RWPE2 (cell line): ENCODE measurements at regions not wholly inside any gene's neighbourhood (a gene's known extent, or its start where the extent isn't known, plus 50 kb on each side); places are given as distances from the start of the nearest gene placed in this dataset.

Experiments
- ATAC-seq: fragments of 200-7000 bp; cut with Tn5 transposase; 3 replicates; pipeline ENCODE4 v1.9.1; 2021; ENCODE audit warnings: low read depth
- DNase-seq: peaks from one replicate; pipeline ENCODE4 v3.0.0-alpha.2; 2020; ENCODE audit warnings: low spot score
- H3K27ac ChIP-seq: fragments of 450-650 bp; 2 replicates; pipeline ENCODE4 v1.5.1; 2017; ENCODE audit warnings: mild to moderate bottlenecking; ENCODE audit not compliant: poor library complexity, severe bottlenecking
- H3K27me3 ChIP-seq: fragments of 250-450 bp; sonication (Bioruptor Pico); 2 replicates; pipeline ENCODE4 v1.5.1; 2021; ENCODE audit warnings: mild to moderate bottlenecking, moderate library complexity; ENCODE audit not compliant: insufficient read depth, poor library complexity, severe bottlenecking
- H3K36me3 ChIP-seq: fragments of 250-450 bp; sonication (Bioruptor Pico); 2 replicates; pipeline ENCODE4 v1.5.1; 2020; ENCODE audit warnings: low read depth, mild to moderate bottlenecking, moderate library complexity
- H3K4me1 ChIP-seq: fragments of 250-450 bp; sonication (Bioruptor Pico); 2 replicates; pipeline ENCODE4 v1.5.1; 2021; ENCODE audit warnings: mild to moderate bottlenecking, moderate library complexity; ENCODE audit not compliant: insufficient read depth, poor library complexity, severe bottlenecking
- H3K4me3 ChIP-seq: fragments of 250-450 bp; sonication (Bioruptor Pico); 2 replicates; pipeline ENCODE4 v1.5.1; 2021; ENCODE audit warnings: mild to moderate bottlenecking, moderate library complexity; ENCODE audit not compliant: severe bottlenecking
- H3K9me3 ChIP-seq: fragments of 250-450 bp; sonication (Bioruptor Pico); 2 replicates; pipeline ENCODE4 v1.5.1; 2021; ENCODE audit warnings: mild to moderate bottlenecking, moderate library complexity; ENCODE audit not compliant: severe bottlenecking
- TF ChIP-seq, protein P1 (sequence below): fragments of 450-650 bp; IDR thresholded peaks from one replicate; pipeline ENCODE4 v1.5.1; 2017; ENCODE audit warnings: mild to moderate bottlenecking, moderate library complexity; ENCODE audit not compliant: poor library complexity, severe bottlenecking

GRCh38 chr2:191476901-191477300 lies 201.0 kb upstream of the NABP1 start:
- TF ChIP-seq, protein P1, sequence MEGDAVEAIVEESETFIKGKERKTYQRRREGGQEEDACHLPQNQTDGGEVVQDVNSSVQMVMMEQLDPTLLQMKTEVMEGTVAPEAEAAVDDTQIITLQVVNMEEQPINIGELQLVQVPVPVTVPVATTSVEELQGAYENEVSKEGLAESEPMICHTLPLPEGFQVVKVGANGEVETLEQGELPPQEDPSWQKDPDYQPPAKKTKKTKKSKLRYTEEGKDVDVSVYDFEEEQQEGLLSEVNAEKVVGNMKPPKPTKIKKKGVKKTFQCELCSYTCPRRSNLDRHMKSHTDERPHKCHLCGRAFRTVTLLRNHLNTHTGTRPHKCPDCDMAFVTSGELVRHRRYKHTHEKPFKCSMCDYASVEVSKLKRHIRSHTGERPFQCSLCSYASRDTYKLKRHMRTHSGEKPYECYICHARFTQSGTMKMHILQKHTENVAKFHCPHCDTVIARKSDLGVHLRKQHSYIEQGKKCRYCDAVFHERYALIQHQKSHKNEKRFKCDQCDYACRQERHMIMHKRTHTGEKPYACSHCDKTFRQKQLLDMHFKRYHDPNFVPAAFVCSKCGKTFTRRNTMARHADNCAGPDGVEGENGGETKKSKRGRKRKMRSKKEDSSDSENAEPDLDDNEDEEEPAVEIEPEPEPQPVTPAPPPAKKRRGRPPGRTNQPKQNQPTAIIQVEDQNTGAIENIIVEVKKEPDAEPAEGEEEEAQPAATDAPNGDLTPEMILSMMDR, result no peak
- no peaks in the 10 kb centered on the region for H3K27me3 ChIP-seq

GRCh38 chr2:191478799-191479679 lies 198.9 kb upstream of the NABP1 start:
- TF ChIP-seq, protein P1, result no peak
- peaks cover 2% of the 10 kb centered on the region for H3K9me3 ChIP-seq
- no peak for ATAC-seq
- DNase-seq, result no peak
- H3K27ac ChIP-seq, result no peak overlapping the region
- no peaks in the 10 kb centered on the region for H3K27me3 ChIP-seq
- H3K36me3 ChIP-seq, result no peaks in the 10 kb centered on the region
- no peaks in the 10 kb centered on the region for H3K4me1 ChIP-seq
- H3K4me3 ChIP-seq, result no peak overlapping the region

More at GRCh38 chr2:191476901-191477300, 201.0 kb upstream of the NABP1 start:
- Histone ChIP-seq H3K4me3 (no peak overlapping the region), H3K4me1 (no peaks in the 10 kb centered on the region), H3K36me3 (no peaks in the 10 kb centered on the region), H3K27ac (no peak overlapping the region), H3K9me3 (peaks cover 2% of the 10 kb centered on the region)
- DNase-seq (no peak), ATAC-seq (no peak)

GRCh38 chr2:191479680-191480023 lies 198.3 kb upstream of the NABP1 start:
- Histone ChIP-seq H3K9me3 (peaks cover 2% of the 10 kb centered on the region), H3K4me3 (no peak overlapping the region), H3K27me3 (no peaks in the 10 kb centered on the region), H3K36me3 (no peaks in the 10 kb centered on the region), H3K4me1 (no peaks in the 10 kb centered on the region), H3K27ac (no peak overlapping the region)
- TF ChIP-seq, protein P1, result no peak
- no peak for ATAC-seq
- DNase-seq, result no peak

DNA sequence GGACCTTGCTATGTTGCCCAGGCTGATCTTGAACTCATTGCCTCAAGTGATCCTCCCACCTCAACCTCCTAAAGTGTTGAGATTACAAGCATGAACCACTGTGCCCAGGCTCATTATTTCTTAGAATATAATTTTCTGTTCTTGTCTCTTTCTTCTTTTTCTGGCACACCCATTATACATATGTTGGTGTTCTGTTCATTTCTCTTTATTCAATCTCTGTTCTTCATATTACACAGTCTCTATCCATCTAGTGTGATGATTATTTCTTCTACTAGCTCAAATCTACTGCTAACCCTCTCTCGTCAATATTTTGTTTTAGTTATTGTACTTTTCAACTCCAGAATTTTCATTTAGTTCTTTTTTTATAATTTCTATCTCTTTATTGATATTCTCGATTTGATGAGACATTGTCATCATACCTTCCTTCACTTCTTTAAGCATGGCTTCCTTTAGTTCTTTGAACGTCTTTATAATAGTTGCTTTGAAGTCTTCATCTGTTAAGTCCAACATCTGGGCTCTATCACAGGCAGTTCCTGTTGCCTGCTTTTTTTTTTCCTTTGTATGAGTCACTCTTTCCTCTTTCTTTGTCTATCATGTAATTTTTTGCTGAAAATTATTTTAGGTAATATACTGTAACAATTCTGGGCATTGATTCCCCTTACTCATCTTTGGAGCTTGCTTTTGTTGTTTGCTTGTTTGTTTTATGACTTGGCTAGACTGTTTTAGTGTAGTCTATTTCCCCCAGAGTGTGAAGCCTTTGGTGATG lies 196.4 kb upstream of the NABP1 start:
- Histone ChIP-seq H3K4me3 (no peak overlapping the region), H3K4me1 (peaks cover 1% of the 10 kb centered on the region), H3K27ac (no peak overlapping the region), H3K9me3 (peaks cover 2% of the 10 kb centered on the region), H3K36me3 (no peaks in the 10 kb centered on the region), H3K27me3 (no peaks in the 10 kb centered on the region)
- ATAC-seq, result no peak
- TF ChIP-seq, protein P1, result no peak
- no peak for DNase-seq
